Sigmoid colon (tissue), 6 donors: ENCODE measurements at regions not wholly inside any gene's neighbourhood (a gene's known extent, or its start where the extent isn't known, plus 50 kb on each side); places are given as distances from the start of the nearest gene placed in this dataset.
A peak's percentile ranks its signal among the peaks of the same experiment; 100 is the strongest.

ENCODE experiments used
- DNase-seq: peaks from one replicate; pipeline ENCODE4 v3.0.0-alpha.2; 2019
- H3K27ac ChIP-seq, 4 donors: fragments of 200-600 bp; sonication (generic); one replicate each; pipeline ENCODE4 v1.5.1; 2016 to 2019; ENCODE audit warnings: mild to moderate bottlenecking in 1 of 4
- H3K27me3 ChIP-seq, 3 donors: fragments of 200-600 bp; sonication (generic); one replicate each; pipeline ENCODE4 v1.5.1; 2019; ENCODE audit warnings: mild to moderate bottlenecking in 1 of 3
- H3K36me3 ChIP-seq, 4 donors: fragments of 200-600 bp; sonication (generic); one replicate each; pipeline ENCODE4 v1.5.1; 2016 to 2019
- H3K4me1 ChIP-seq, 4 donors: fragments of 200-600 bp; sonication (generic); one replicate each; pipeline ENCODE4 v1.5.1; 2017 to 2019
- H3K4me3 ChIP-seq, 4 donors: fragments of 200-600 bp; sonication (generic); one replicate each; pipeline ENCODE4 v1.5.1; 2017 to 2019; ENCODE audit warnings: mild to moderate bottlenecking in 2 of 4, moderate library complexity in 1 of 4
- H3K9me3 ChIP-seq, 4 donors: fragments of 200-600 bp in 3 of 4; sonication (generic) in 3 of 4; one replicate each; pipeline versions ENCODE4 v1.5.1 to v1.6.1; 2013 to 2019
- EP300 ChIP-seq, 4 donors: sonication (generic); formaldehyde crosslinking; IDR thresholded peaks; one replicate each; pipeline ENCODE4 v1.6.1; 2017; ENCODE audit warnings: antibody characterized with exemption in 4 of 4
- POLR2A ChIP-seq, 2 donors: fragments of 450-650 bp; IDR thresholded peaks; one replicate each; pipeline ENCODE4 v1.6.1; 2016; ENCODE audit warnings: antibody characterized with exemption in 2 of 2, mild to moderate bottlenecking in 2 of 2, moderate library complexity in 2 of 2
- POLR2AphosphoS5 ChIP-seq, 4 donors: sonication (generic); formaldehyde crosslinking; IDR thresholded peaks; one replicate each; pipeline ENCODE4 v1.6.1; 2017; ENCODE audit warnings: antibody characterized with exemption in 4 of 4
- WGBS, 2 donors: extraction: QIAGEN DNeasy Blood & Tissue Kit; methylation state at CpG; one replicate each; pipeline ENCODE4 v1.1.7; 2013; 5-methylcytosine and 5-hydroxymethylcytosine counted together
- intact Hi-C: fragments of 100-400 bp; cut with DNase I; formaldehyde crosslinking; loops from one replicate; pipeline ENCODE4 v1.15.1; 2023
- TF ChIP-seq, protein P1 (sequence below), 4 experiments: fragments of 450-650 bp in 3 of 4; fragments of 200-600 bp in 1 of 4; IDR thresholded peaks; one replicate each; pipeline ENCODE4 v1.5.1; 2016 to 2019; ENCODE audit warnings: antibody characterized with exemption in 4 of 4, mild to moderate bottlenecking in 3 of 4, moderate library complexity in 2 of 4
- donor health status: healthy with polysubstance abuse.
- donor health status: healthy.

DNA sequence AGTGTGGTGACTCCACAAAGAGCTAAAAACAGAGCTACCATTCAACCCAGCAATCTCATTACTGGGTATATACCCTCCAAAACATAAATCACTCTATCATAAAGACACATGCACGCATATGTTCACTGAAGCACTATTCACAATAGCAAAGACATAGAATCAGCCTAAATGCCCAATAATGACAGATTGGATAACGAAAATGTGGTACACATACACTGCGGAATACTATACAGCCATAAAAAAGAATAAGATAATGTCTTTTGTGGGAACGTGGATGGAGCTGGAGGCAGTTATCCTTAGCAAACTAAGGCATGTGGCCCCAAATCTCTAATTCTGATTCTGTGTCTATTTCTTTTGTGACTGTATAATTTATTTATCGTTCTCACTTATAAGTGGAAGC, 89.0 kb upstream of the PRNP start:
- no peak for DNase-seq
- no peaks in the 10 kb centered on the region for H3K27me3 ChIP-seq
- TF ChIP-seq POLR2A (IDR thresholded peaks at IDR 0.05) (no peak), POLR2AphosphoS5 (IDR thresholded peaks at IDR 0.05) (no peak), EP300 (IDR thresholded peaks at IDR 0.05) (no peak)
- TF ChIP-seq, protein P1, sequence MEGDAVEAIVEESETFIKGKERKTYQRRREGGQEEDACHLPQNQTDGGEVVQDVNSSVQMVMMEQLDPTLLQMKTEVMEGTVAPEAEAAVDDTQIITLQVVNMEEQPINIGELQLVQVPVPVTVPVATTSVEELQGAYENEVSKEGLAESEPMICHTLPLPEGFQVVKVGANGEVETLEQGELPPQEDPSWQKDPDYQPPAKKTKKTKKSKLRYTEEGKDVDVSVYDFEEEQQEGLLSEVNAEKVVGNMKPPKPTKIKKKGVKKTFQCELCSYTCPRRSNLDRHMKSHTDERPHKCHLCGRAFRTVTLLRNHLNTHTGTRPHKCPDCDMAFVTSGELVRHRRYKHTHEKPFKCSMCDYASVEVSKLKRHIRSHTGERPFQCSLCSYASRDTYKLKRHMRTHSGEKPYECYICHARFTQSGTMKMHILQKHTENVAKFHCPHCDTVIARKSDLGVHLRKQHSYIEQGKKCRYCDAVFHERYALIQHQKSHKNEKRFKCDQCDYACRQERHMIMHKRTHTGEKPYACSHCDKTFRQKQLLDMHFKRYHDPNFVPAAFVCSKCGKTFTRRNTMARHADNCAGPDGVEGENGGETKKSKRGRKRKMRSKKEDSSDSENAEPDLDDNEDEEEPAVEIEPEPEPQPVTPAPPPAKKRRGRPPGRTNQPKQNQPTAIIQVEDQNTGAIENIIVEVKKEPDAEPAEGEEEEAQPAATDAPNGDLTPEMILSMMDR (IDR thresholded peaks at IDR 0.05) = no peak
- no peaks in the 10 kb centered on the region for H3K36me3 ChIP-seq
- intact Hi-C loops = loop anchor here (10.0 kb wide), 1 partner anchor 492 kb away; no protein-coding TSS in a partner anchor
- no peak overlapping the region for H3K27ac ChIP-seq
- no peak overlapping the region for H3K4me3 ChIP-seq
- no peaks in the 10 kb centered on the region for H3K9me3 ChIP-seq
- WGBS, 2 donors = 89 to 94% methylated on average over 5 of the region's 5 CpGs
- peaks cover 0 to 44% (median 39%) of the 10 kb centered on the region in 4 donors for H3K4me1 ChIP-seq

DNA sequence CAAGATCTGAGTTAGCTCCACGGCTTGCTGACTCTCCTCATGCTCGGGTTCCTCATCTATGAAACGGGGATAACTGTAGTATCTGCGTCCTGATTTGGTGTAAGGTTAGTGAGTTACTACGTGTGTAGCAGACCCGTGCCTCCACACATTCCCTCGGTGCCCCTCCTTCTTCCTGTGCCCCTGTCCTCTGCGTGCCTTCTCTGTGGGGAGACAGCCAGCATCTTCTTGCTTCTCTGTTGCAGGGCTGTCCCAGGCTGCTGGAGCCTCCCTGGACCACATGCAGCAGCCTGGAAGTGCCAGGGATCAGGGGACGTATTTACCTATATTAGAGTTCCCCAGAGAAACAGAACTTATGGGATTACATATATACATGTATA, 93.1 kb upstream of the PRNP start:
- intact Hi-C loops = loop anchor here (10.0 kb wide), 1 partner anchor 488 kb away; no protein-coding TSS in a partner anchor
- TF ChIP-seq, protein P1 (IDR thresholded peaks at IDR 0.05) = no peak
- no peak for TF ChIP-seq POLR2A (IDR thresholded peaks at IDR 0.05)
- TF ChIP-seq POLR2AphosphoS5 (IDR thresholded peaks at IDR 0.05) = no peak
- no peak for TF ChIP-seq EP300 (IDR thresholded peaks at IDR 0.05)
- no peaks in the 10 kb centered on the region for H3K9me3 ChIP-seq
- H3K36me3 ChIP-seq = no peaks in the 10 kb centered on the region
- WGBS, 2 donors = 38 to 69% methylated on average over 9 of the region's 9 CpGs
- no peaks in the 10 kb centered on the region for H3K27me3 ChIP-seq
- DNase-seq = no peak
- H3K4me3 ChIP-seq = no peak overlapping the region
- H3K27ac ChIP-seq = no peak overlapping the region
- H3K4me1 ChIP-seq = peaks cover 0 to 26% (median 22%) of the 10 kb centered on the region in 4 donors

DNA sequence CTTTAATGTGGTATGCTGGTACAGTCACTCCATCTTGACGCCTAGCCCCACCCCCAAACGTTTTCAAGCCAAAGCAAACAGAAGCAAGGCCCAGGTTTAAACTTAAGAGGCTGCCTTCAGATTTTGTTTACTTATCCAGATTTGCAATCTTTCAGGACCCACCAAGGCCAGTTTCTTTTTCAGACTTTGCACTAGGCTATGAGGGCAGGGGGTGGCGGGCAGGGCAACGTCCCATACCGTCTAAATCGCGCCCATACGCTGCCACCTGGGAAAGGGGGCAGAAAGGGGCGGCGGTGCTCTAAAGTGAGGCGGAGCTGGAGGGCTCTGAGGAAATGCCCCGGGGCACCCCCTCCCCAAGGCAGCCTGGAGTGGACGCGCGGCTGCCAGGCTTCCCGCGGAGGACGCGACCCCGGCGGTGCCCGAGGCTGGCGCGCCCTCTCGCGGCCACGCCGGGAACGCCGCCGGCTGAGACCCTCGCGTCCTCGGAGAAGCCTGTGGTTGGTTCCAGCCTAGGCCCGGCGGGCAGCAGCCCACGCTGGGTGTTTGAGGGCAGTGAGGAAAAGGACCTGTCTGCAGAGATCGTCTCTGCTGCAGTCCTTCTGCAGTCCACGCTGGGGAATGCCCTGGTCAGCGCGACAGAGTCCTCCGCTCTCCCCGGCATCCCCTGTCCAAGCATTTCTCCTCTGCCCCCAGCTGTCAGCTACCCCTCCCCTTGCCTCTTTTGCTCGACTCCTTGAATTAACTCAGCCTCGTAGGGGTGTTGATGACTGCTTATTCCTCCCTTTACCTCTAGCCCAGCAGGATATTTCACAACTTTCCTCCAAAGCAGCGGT, 93.7 kb upstream of the PRNP start:
- H3K27me3 ChIP-seq = no peaks in the 10 kb centered on the region
- no peak overlapping the region for H3K27ac ChIP-seq
- intact Hi-C loops = loop anchor here (10.0 kb wide), 1 partner anchor 488 kb away; no protein-coding TSS in a partner anchor
- no peak for DNase-seq
- peak overlapping the region; percentile 22 to 45 (median 43) for H3K4me3 ChIP-seq
- no peaks in the 10 kb centered on the region for H3K9me3 ChIP-seq
- WGBS, 2 donors = 6 to 9% methylated on average over 46 of the region's 46 CpGs
- peaks cover 0 to 26% (median 22%) of the 10 kb centered on the region in 4 donors for H3K4me1 ChIP-seq
- H3K36me3 ChIP-seq = no peaks in the 10 kb centered on the region
- no peak for TF ChIP-seq POLR2A (IDR thresholded peaks at IDR 0.05)
- TF ChIP-seq, protein P1 (IDR thresholded peaks at IDR 0.05) = peak; percentile 60 to 98 (median 80)

DNA sequence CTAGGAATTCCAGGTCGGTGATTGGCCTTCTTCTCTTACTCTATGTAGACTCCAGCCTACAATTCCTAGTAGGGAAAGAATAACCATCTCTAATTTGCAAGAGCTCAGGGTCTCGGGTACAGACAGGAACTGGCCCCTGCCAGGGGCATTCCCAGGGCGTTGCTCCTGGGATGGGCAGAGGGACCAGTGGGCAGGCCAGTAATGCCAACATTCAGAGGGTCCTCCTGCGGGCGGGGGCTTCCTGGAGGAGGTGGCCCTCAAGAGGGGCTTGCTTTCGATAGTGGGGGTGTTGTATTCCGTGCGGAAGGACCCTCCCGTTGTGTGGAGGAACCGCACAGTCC, 94.3 kb upstream of the PRNP start:
- H3K9me3 ChIP-seq = no peaks in the 10 kb centered on the region
- TF ChIP-seq POLR2A (IDR thresholded peaks at IDR 0.05) (no peak), EP300 (IDR thresholded peaks at IDR 0.05) (no peak), POLR2AphosphoS5 (IDR thresholded peaks at IDR 0.05) (no peak)
- TF ChIP-seq, protein P1 (IDR thresholded peaks at IDR 0.05) = no peak
- H3K4me1 ChIP-seq = peaks cover 0 to 26% (median 22%) of the 10 kb centered on the region in 4 donors
- H3K36me3 ChIP-seq = no peaks in the 10 kb centered on the region
- no peaks in the 10 kb centered on the region for H3K27me3 ChIP-seq
- WGBS, 2 donors = 24 to 42% methylated on average over 10 of the region's 10 CpGs
- H3K4me3 ChIP-seq = peak overlapping the region in 1 of 4 donors; percentile 45
- DNase-seq = no peak
- intact Hi-C loops = loop anchor here (10.0 kb wide), 1 partner anchor 487 kb away; no protein-coding TSS in a partner anchor
- H3K27ac ChIP-seq = no peak overlapping the region
